ENCODE measurements at regions not wholly inside any gene's neighbourhood (a gene's known extent, or its start where the extent isn't known, plus 50 kb on each side); places are given as distances from the start of the nearest gene placed in this dataset.

- intact Hi-C loops (cut with micrococcal nuclease) (no loop called here), dilution Hi-C loops (cut with MboI; ENCODE audit: extremely low pct_ligation_motif_present, low sequenced_read_pairs) (no loop called here)
- H3K4me1 ChIP-seq (ENCODE audit: control insufficient read depth, extremely low read depth, insufficient read depth, low read length): no peaks in the 10 kb centered on the region
- H3K79me2 ChIP-seq (ENCODE audit: control insufficient read depth, insufficient read depth, low read length): no peaks in the 10 kb centered on the region
- ChIA-PET CTCF (no interaction called here), POLR2A (no interaction called here)
- no peaks in the 10 kb centered on the region for H4K20me1 ChIP-seq (replicated peaks; ENCODE audit: control insufficient read depth, extremely low read depth, insufficient read depth, low read length)
- no peak for DNase-seq (ENCODE audit: low read depth, low spot score)
- TF ChIP-seq FOS (IDR thresholded peaks at IDR 0.05; ENCODE audit: borderline replicate concordance, insufficient read depth, low read length) (no peak), POLR2A (IDR thresholded peaks at IDR 0.05; ENCODE audit: low read depth, low read length) (no peak), JUN (IDR thresholded peaks at IDR 0.05; ENCODE audit: borderline replicate concordance, insufficient read depth, insufficient read length, low read depth) (no peak), GATA2 (IDR thresholded peaks at IDR 0.05; ENCODE audit: insufficient read depth, insufficient read length, low read depth, low read length) (no peak), MYC (IDR thresholded peaks at IDR 0.05; ENCODE audit: low read depth, low read length) (no peak), MAX (IDR thresholded peaks at IDR 0.05; ENCODE audit: insufficient read depth, insufficient read length) (no peak), EZH2 (IDR thresholded peaks at IDR 0.05; ENCODE audit: borderline replicate concordance, low read depth, low read length, severe bottlenecking) (no peak), POLR2AphosphoS5 (IDR thresholded peaks at IDR 0.05; ENCODE audit: insufficient read depth, low read depth, low read length) (no peak)
- TF ChIP-seq, protein P1, sequence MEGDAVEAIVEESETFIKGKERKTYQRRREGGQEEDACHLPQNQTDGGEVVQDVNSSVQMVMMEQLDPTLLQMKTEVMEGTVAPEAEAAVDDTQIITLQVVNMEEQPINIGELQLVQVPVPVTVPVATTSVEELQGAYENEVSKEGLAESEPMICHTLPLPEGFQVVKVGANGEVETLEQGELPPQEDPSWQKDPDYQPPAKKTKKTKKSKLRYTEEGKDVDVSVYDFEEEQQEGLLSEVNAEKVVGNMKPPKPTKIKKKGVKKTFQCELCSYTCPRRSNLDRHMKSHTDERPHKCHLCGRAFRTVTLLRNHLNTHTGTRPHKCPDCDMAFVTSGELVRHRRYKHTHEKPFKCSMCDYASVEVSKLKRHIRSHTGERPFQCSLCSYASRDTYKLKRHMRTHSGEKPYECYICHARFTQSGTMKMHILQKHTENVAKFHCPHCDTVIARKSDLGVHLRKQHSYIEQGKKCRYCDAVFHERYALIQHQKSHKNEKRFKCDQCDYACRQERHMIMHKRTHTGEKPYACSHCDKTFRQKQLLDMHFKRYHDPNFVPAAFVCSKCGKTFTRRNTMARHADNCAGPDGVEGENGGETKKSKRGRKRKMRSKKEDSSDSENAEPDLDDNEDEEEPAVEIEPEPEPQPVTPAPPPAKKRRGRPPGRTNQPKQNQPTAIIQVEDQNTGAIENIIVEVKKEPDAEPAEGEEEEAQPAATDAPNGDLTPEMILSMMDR (IDR thresholded peaks at IDR 0.05; ENCODE audit: extremely low read depth in 1 of 2, insufficient read depth in 1 of 2, low read depth in 1 of 2, low read length in 2 of 2): no peak
- H3K36me3 ChIP-seq (ENCODE audit: control insufficient read depth in 2 of 2, extremely low read depth in 1 of 2, insufficient read depth in 2 of 2, low read length in 2 of 2): no peaks in the 10 kb centered on the region
- FAIRE-seq: no peak
- H3K9me3 ChIP-seq (replicated peaks; ENCODE audit: control insufficient read depth, insufficient read depth, low read length): peaks cover 6% of the 10 kb centered on the region
- no peaks in the 10 kb centered on the region for H3K27me3 ChIP-seq (ENCODE audit: control insufficient read depth in 2 of 2, insufficient read depth in 2 of 2, low read length in 2 of 2)
- no peaks in the 10 kb centered on the region for H3K9me1 ChIP-seq (replicated peaks; ENCODE audit: control insufficient read depth, extremely low read depth, insufficient read depth, low read length)
- H3K4me2 ChIP-seq (ENCODE audit: insufficient read depth, low read length): no peak overlapping the region
- no peak overlapping the region for H3K4me3 ChIP-seq (replicated peaks in 1 of 3; ENCODE audit: insufficient read depth in 1 of 3, low read depth in 1 of 3, low read length in 3 of 3)
- no TSS peak for BruUV-seq (replicated peaks)
- no peak overlapping the region for H3K27ac ChIP-seq (ENCODE audit: insufficient read depth, low read depth, low read length)
- no peak overlapping the region for H3K9ac ChIP-seq (replicated peaks; ENCODE audit: extremely low read depth, insufficient read depth, low read length)
- H2AFZ ChIP-seq (ENCODE audit: low read depth, low read length): no peak overlapping the region
These were observed 696.0 kb upstream of the EEF2KMT start for GRCh38 chr16:5793556-5793955.
